GM18517 (cell line): ENCODE measurements at regions not wholly inside any gene's neighbourhood (a gene's known extent, or its start where the extent isn't known, plus 50 kb on each side); places are given as distances from the start of the nearest gene placed in this dataset.
A peak's percentile ranks its signal among the peaks of the same experiment; 100 is the strongest.

Experiments used
- ATAC-seq: cut with Tn5 transposase; IDR thresholded peaks from one replicate; pipeline ENCODE4 v1.9.1; 2021; ENCODE audit warnings: mild to moderate bottlenecking, moderate library complexity; ENCODE audit not compliant: unreplicated experiment

DNA sequence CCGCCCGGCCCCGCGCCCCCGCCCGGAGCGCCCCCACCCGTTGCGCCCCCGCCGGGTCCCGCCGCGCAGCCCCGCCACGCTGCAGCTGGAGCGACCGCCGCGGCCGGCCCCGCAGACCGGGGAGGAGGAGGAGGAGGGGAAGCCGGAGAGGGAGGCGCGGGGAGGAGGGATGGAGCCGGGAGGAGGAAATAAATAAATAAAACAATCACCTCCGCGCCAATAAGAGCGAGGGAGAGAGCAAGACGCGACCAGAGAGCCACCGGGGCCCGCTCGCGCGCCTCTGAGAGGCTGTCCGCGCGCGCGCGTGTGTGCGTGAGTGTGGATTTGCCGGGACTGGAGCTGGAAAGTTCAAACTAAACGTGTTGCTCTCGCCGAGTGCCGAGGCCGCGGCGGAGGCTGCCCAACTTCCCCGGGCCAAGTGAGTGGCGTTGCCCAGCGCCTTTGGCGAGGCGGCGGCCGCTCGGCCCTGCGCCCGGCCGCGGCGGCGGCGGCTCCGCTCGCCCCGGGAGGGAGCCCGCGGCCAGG is 2184.4 kb upstream of the TENM3 start:
- no peak for ATAC-seq

DNA sequence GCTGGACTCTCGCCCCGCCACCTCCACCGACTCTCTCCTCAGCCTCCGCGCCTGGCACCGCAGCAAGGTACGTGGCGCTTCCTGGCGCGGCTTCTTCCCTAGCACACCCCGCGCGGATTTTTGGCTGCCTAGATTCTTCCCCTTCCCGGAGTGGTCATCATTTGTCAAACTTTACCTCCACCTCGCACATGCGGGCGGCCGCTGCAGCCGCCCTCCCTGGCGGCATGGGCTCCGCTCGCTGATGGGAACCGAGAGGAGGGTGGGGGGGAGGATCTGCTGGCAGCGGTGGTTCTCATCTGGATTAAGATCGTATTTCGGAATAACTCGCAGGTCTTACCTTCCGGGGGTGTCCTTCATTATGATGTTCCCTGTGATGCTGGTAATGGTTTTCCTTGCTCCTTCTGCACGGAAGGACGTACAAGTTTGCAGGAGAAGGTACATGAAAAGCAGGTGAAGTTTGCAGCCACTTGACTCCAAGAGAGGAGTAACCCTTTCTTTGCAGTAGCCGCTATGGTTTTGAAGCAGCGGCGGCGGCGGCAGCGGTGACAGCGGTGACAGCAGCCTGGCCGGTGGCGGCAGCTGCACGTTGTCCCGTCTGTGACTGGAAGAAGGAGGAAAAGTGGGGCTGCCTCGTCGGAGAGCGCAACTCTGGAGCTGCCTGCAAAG is 2183.9 kb upstream of the TENM3 start:
- ATAC-seq = no peak

DNA sequence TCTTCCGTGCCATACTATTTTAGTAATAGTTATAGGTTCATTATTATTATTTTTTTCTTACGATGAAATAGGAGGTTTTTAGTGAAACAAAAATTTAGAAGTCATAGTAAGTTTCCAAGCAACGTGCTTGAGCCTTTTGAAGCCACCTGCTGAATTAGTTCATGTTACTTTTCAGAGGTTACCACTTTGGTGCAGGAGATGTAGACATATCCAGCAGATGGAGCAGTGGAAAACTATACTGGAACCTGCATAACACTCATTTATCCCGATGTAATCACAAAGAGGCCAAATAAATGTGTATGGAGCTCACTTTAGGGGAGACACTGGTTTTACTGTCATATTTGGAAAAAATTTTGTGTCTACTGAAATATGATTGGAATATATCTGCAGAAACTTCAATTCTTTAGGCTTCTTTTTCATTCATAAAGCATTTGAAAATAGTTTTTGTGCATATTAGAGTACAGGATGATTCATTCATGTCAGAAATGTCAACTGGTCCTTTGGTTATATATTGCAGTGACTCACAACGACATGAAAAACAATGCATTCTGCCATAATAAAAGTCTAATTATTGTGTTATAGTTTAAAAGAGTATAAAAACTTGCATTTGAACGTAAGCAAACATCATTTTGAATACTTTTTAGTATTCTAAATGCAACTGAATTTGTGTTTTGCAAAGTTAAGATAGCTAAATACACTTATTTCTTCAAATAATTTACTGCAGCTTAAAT is 2182.9 kb upstream of the TENM3 start:
- ATAC-seq = no peak

DNA sequence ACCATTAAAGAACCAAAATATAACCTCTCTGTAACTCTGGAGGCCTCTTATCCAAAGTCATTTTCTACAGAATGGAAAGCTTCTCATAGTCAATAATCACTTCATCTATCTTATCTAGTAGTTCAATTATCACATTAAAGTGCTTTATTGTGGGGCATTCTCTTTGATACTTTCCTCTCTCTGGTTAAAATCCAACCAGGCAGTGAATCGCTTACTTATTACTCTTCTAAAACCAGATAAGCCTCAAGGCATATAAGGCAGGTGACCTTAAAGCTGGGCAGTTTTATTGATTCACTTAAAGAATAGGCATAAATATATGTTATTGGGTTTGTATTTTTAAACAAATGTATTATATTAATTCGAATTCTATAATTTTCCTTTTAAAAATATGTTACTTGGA is 2162.1 kb upstream of the TENM3 start:
- no peak for ATAC-seq

DNA sequence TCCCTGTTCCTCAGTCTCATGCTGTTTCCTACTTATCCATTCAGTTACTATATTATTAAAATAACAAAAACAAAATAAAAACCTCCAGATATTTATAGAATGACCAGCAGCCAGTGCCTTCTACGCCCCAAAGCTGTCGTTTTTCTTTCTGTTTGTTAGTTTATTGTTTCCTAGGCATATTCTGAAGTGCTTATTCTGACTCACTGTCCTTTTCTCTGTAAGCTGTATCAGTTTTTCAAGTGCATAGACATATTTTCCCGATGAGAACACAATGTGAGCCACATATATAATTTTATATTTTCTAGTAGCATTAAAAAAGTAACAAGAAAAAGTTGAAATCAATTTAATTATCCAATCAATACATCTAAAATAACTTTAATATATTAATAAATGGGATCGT is 2158.6 kb upstream of the TENM3 start:
- ATAC-seq = no peak

GRCh38 chr4:180086480-180087190 is 2156.6 kb upstream of the TENM3 start:
- ATAC-seq = no peak

DNA sequence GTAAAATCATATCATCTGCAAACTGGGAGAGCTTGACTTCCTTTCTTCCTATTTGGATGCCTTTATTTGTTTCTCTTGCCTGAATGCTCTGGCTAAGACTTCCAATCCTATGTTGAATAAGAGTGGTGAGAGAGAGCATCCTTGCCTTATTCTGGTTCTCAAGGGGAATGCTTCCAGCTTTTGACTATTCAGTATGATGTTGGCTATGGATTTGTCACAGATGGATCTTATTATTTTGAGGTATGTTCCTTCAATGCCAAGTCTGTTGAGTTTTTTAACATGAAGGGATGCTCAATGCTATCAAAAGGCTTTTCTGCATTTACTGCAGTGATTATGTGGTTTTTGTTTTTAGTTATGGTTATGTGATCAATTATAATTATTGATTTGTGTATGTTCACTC is 2144.6 kb upstream of the TENM3 start:
- ATAC-seq = no peak

- ATAC-seq = no peak
Observed at GRCh38 chr4:180099957-180100356, 2143.2 kb upstream of the TENM3 start.

DNA sequence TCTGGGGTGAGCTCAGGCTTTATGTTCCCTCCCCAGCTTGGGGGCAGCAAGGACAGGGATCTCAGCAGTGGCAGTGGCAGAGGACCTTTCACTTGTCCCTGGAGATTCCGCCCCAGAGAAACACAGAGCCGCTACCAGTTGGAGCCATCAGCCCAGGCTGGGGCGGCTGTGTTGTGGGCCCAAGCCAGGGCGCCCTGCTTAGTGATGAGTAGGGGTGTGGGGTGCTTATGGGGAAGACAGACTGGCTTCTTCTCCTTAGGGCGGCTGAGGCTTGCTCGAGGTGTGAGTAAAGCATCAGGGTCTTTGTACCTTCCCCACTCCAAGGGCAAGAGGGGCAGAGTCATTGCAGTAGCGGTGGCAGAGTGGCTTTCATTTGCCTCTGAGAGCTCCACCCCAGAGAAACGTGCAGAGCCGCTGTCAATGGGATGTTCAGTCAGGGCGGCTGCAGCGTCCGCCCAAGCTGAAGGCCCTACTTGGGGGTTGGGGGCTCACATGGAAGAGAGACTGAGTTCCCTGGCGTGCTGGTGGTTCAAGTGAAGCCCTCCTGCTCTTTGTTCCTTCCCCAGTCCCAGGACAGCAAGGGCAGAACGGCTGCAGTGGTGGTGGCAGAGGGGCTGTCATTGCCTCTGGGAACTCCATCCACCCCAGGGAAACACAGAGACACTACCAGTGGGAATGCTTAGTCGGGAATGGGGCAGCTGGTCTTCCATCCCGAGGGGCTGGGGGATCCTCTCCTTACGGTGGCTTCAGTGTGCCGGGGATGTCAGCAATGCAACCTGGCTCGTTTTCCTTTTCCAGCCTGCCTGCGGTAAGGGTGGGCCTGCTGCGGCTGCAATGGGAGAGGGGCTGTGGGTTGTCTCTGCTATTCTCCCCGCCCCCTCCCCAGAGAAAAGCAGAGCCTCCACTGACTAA is 2142.5 kb upstream of the TENM3 start:
- ATAC-seq = no peak

- no peak for ATAC-seq
Observed at GRCh38 chr4:180101348-180102083, 2141.7 kb upstream of the TENM3 start.

DNA sequence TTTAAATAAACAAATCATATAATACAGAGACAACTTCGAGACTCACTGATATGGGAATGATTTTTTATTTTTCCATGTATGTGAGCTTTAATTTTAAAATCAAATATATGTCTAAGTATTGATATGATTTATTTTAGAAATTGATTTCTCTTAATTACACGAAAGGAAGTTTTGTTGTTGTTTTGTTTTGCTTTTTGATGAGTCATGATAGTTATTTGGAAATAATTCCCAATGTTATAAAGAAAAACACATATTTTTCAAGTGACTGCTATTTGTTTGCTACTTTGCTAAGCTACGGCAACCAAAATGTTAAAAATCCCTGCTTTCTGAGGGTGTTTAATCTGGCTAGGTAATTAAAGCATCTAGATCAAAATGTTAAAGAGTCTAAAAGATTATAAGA is 2139.4 kb upstream of the TENM3 start:
- ATAC-seq = no peak

GRCh38 chr4:180105362-180105761 is 2137.8 kb upstream of the TENM3 start:
- ATAC-seq = no peak

GRCh38 chr4:180106122-180106521 is 2137.1 kb upstream of the TENM3 start:
- ATAC-seq = no peak

GRCh38 chr4:180106997-180107396 is 2136.2 kb upstream of the TENM3 start:
- ATAC-seq = no peak

DNA sequence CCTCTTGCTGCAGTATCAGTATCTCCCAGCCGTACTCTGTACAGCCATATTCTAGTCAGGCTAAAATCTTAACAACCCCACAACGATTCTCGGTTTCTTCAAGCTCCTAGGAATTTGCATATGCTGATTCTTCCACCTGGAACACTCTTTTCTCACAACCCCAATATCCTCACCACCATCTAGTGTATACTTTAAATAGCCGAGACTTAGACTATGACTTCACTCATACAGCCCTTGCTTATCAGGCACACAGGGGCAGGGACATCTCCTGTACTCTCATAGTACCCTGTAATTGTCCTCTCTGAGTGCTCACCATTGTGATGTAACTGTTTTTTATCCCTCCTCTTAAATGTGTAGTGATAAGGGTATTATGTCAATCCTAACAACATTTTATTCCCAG is 2126.4 kb upstream of the TENM3 start:
- no peak for ATAC-seq

GRCh38 chr4:180120068-180120467 is 2123.1 kb upstream of the TENM3 start:
- ATAC-seq = no peak

GRCh38 chr4:180134091-180134866 is 2108.9 kb upstream of the TENM3 start:
- ATAC-seq = peak; percentile 43

DNA sequence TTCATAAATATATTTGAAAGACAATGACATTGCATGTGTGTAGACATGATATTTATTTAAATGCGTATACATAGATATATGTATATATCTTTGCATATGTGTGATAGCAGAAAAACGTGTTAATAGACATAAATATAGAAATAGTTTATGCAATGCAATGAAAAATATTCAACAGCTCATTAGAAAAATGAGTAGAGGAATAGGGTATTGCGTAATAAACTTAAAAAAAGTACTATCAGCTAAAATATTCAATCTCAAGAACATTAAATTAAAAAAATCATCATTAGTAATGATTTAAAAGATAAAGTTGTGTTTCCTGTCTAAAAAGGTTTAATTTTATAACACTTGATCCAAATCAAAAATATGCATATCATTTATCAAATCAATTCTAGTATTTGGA is 2101.5 kb upstream of the TENM3 start:
- no peak for ATAC-seq

- ATAC-seq = no peak
Observed at GRCh38 chr4:180148737-180149136, 2094.5 kb upstream of the TENM3 start.
